ENCODE measurements at regions not wholly inside any gene's neighbourhood (a gene's known extent, or its start where the extent isn't known, plus 50 kb on each side); places are given as distances from the start of the nearest gene placed in this dataset.

GRCh38 chr7:41491883-41492471 is 210.9 kb downstream of the INHBA start:
- no peaks in the 10 kb centered on the region for H3K36me3 ChIP-seq (ENCODE audit: low read depth)
- TF ChIP-seq CTCF (IDR thresholded peaks at IDR 0.05; ENCODE audit: poor library complexity, severe bottlenecking), result no peak
- ATAC-seq (ENCODE audit: low read depth) (no peak), DNase-seq (ENCODE audit: low spot score) (no peak)
- no peaks in the 10 kb centered on the region for H3K27me3 ChIP-seq (ENCODE audit: insufficient read depth, poor library complexity, severe bottlenecking)
- no peaks in the 10 kb centered on the region for H3K9me3 ChIP-seq (ENCODE audit: severe bottlenecking)
- no peak overlapping the region for H3K27ac ChIP-seq (ENCODE audit: poor library complexity, severe bottlenecking)
- no peaks in the 10 kb centered on the region for H3K4me1 ChIP-seq (ENCODE audit: insufficient read depth, poor library complexity, severe bottlenecking)
- no peak overlapping the region for H3K4me3 ChIP-seq (ENCODE audit: severe bottlenecking)

- H3K9me3 ChIP-seq (ENCODE audit: severe bottlenecking), result no peaks in the 10 kb centered on the region
- H3K4me3 ChIP-seq (ENCODE audit: severe bottlenecking), result no peak overlapping the region
- H3K27me3 ChIP-seq (ENCODE audit: insufficient read depth, poor library complexity, severe bottlenecking), result no peaks in the 10 kb centered on the region
- no peaks in the 10 kb centered on the region for H3K36me3 ChIP-seq (ENCODE audit: low read depth)
- TF ChIP-seq CTCF (IDR thresholded peaks at IDR 0.05; ENCODE audit: poor library complexity, severe bottlenecking), result no peak
- no peaks in the 10 kb centered on the region for H3K4me1 ChIP-seq (ENCODE audit: insufficient read depth, poor library complexity, severe bottlenecking)
- ATAC-seq (ENCODE audit: low read depth), result no peak
- no peak for DNase-seq (ENCODE audit: low spot score)
- H3K27ac ChIP-seq (ENCODE audit: poor library complexity, severe bottlenecking), result no peak overlapping the region
These were observed 211.6 kb downstream of the INHBA start for GRCh38 chr7:41491308-41491707.

GRCh38 chr7:41489885-41490284 is 213.0 kb downstream of the INHBA start:
- Histone ChIP-seq H3K27ac (ENCODE audit: poor library complexity, severe bottlenecking) (no peak overlapping the region), H3K4me3 (ENCODE audit: severe bottlenecking) (no peak overlapping the region), H3K27me3 (ENCODE audit: insufficient read depth, poor library complexity, severe bottlenecking) (no peaks in the 10 kb centered on the region), H3K4me1 (ENCODE audit: insufficient read depth, poor library complexity, severe bottlenecking) (no peaks in the 10 kb centered on the region), H3K36me3 (ENCODE audit: low read depth) (no peaks in the 10 kb centered on the region), H3K9me3 (ENCODE audit: severe bottlenecking) (no peaks in the 10 kb centered on the region)
- ATAC-seq (ENCODE audit: low read depth) (no peak), DNase-seq (ENCODE audit: low spot score) (no peak)
- no peak for TF ChIP-seq CTCF (IDR thresholded peaks at IDR 0.05; ENCODE audit: poor library complexity, severe bottlenecking)

GRCh38 chr7:41487229-41487940 is 215.5 kb downstream of the INHBA start:
- H3K4me1 ChIP-seq (ENCODE audit: insufficient read depth, poor library complexity, severe bottlenecking), result no peaks in the 10 kb centered on the region
- H3K9me3 ChIP-seq (ENCODE audit: severe bottlenecking), result peaks cover 3% of the 10 kb centered on the region
- H3K36me3 ChIP-seq (ENCODE audit: low read depth), result no peaks in the 10 kb centered on the region
- ATAC-seq (ENCODE audit: low read depth) (no peak), DNase-seq (ENCODE audit: low spot score) (no peak)
- no peak overlapping the region for H3K27ac ChIP-seq (ENCODE audit: poor library complexity, severe bottlenecking)
- H3K27me3 ChIP-seq (ENCODE audit: insufficient read depth, poor library complexity, severe bottlenecking), result no peaks in the 10 kb centered on the region
- no peak for TF ChIP-seq CTCF (IDR thresholded peaks at IDR 0.05; ENCODE audit: poor library complexity, severe bottlenecking)
- no peak overlapping the region for H3K4me3 ChIP-seq (ENCODE audit: severe bottlenecking)

- H3K27ac ChIP-seq (ENCODE audit: poor library complexity, severe bottlenecking), result no peak overlapping the region
- DNase-seq (ENCODE audit: low spot score) (no peak), ATAC-seq (ENCODE audit: low read depth) (no peak)
- TF ChIP-seq CTCF (IDR thresholded peaks at IDR 0.05; ENCODE audit: poor library complexity, severe bottlenecking), result no peak
- no peaks in the 10 kb centered on the region for H3K27me3 ChIP-seq (ENCODE audit: insufficient read depth, poor library complexity, severe bottlenecking)
- no peaks in the 10 kb centered on the region for H3K36me3 ChIP-seq (ENCODE audit: low read depth)
- H3K4me1 ChIP-seq (ENCODE audit: insufficient read depth, poor library complexity, severe bottlenecking), result no peaks in the 10 kb centered on the region
- peaks cover 3% of the 10 kb centered on the region for H3K9me3 ChIP-seq (ENCODE audit: severe bottlenecking)
- no peak overlapping the region for H3K4me3 ChIP-seq (ENCODE audit: severe bottlenecking)
These were observed 221.5 kb downstream of the INHBA start for GRCh38 chr7:41481353-41481752.
